K562 (cell line): ENCODE measurements at regions not wholly inside any gene's neighbourhood (a gene's known extent, or its start where the extent isn't known, plus 50 kb on each side); places are given as distances from the start of the nearest gene placed in this dataset.

ENCODE experiments used
- ATAC-seq: fragments of 200-7000 bp; cut with Tn5 transposase; 3 replicates; pipeline ENCODE4 v1.9.1; 2020; ENCODE audit warnings: moderate library complexity
- BruUV-seq: library from RNA; stranded (reverse); fragments of 400-500 nt; replicated peaks from 2 replicates; lab custom pipeline; 2021; lab: Mats Ljungman, UMichigan
- CTCF ChIA-PET: fragments of 300-600 bp; formaldehyde crosslinking; extraction: SDS; loops from one replicate; lab custom pipeline; 2021; ENCODE audit warnings: low intra/inter-chr PET ratio; lab: Yijun Ruan, JAX
- POLR2A ChIA-PET: fragments of 300-600, 350-650 bp; sonication (Branson Sonifier 250); formaldehyde crosslinking; extraction: SDS; loops from one replicate; lab custom pipeline; 2021; ENCODE audit warnings: antibody characterized with exemption, inconsistent platforms; lab: Yijun Ruan, JAX
- DNase-seq, 4 experiments: peaks; one replicate each; pipeline versions ENCODE4 v3.0.0 to v3.0.0-alpha.2; 2011 to 2018; ENCODE audit warnings: low spot score in 3 of 4, mixed read lengths in 3 of 4; ENCODE audit errors: extremely low read depth in 1 of 4
- FAIRE-seq: peaks from 2 replicates; lab custom pipeline; 2011; peaks lifted over from hg19 to GRCh38; lab: Jason Lieb, UNC
- H2AFZ ChIP-seq: 2 replicates; pipeline ENCODE4 v1.6.0; 2011; ENCODE audit warnings: low read depth, low read length, control low read depth, inconsistent platforms
- H3K27ac ChIP-seq: fragments of 200-600 bp; 3 replicates; pipeline ENCODE4 v1.8.0; 2011; ENCODE audit warnings: low read depth, mild to moderate bottlenecking, control low read depth, inconsistent platforms, low read length, moderate library complexity, mixed read lengths; ENCODE audit errors: extremely low read depth
- H3K27me3 ChIP-seq, 2 experiments: fragments of 300-600 bp in 1 of 2; 2 replicates in 1 of 2; 3 replicates in 1 of 2; pipeline versions ENCODE4 v1.6.0 to v1.8.0; 2011; ENCODE audit warnings: inconsistent platforms in 2 of 2, low read length in 2 of 2, mild to moderate bottlenecking in 1 of 2, mixed read lengths in 1 of 2, moderate library complexity in 1 of 2; ENCODE audit not compliant: control insufficient read depth in 2 of 2, insufficient read depth in 2 of 2
- H3K36me3 ChIP-seq: fragments of 300-600 bp; 3 replicates; pipeline ENCODE4 v1.8.0; 2011; ENCODE audit warnings: mild to moderate bottlenecking, low read length, inconsistent platforms; ENCODE audit not compliant: control insufficient read depth, insufficient read depth
- H3K4me1 ChIP-seq, 2 experiments: fragments of 200-600 bp in 1 of 2; replicated peaks in 1 of 2; 2 replicates in 1 of 2; 3 replicates in 1 of 2; pipeline versions ENCODE4 v1.5.1 to v1.8.0; 2011; ENCODE audit warnings: inconsistent platforms in 2 of 2, low read length in 2 of 2, mild to moderate bottlenecking in 1 of 2, mixed read lengths in 1 of 2, moderate library complexity in 1 of 2; ENCODE audit not compliant: control insufficient read depth in 2 of 2, insufficient read depth in 2 of 2
- H3K4me2 ChIP-seq: 2 replicates; pipeline ENCODE4 v1.6.1; 2011; ENCODE audit warnings: low read length, control low read depth, inconsistent platforms, mixed read lengths; ENCODE audit not compliant: insufficient read depth
- H3K4me3 ChIP-seq: fragments of 200-600 bp; sonication (generic), shearing (Covaris generic); 2 replicates; pipeline ENCODE4 v1.5.1; 2016; ENCODE audit warnings: control low read depth, inconsistent platforms
- H3K79me2 ChIP-seq: fragments of 200-600 bp; 3 replicates; pipeline ENCODE4 v1.8.0; 2011; ENCODE audit warnings: low read length, inconsistent platforms; ENCODE audit not compliant: control insufficient read depth, insufficient read depth
- H3K9ac ChIP-seq, 2 experiments: 2 replicates each; pipeline versions ENCODE4 v1.6.0 to v1.6.1; 2011; ENCODE audit warnings: low read depth in 2 of 2, low read length in 2 of 2, control low read depth in 1 of 2, inconsistent platforms in 1 of 2, mild to moderate bottlenecking in 1 of 2, mixed read lengths in 1 of 2; ENCODE audit not compliant: insufficient read depth in 1 of 2
- H3K9me1 ChIP-seq: one replicate; pipeline ENCODE4 v1.6.0; 2011; ENCODE audit warnings: inconsistent platforms, mild to moderate bottlenecking, low read length, moderate library complexity; ENCODE audit not compliant: control insufficient read depth, insufficient read depth
- H3K9me3 ChIP-seq: replicated peaks from 2 replicates; pipeline ENCODE4 v1.5.1; 2011; ENCODE audit warnings: low read depth, low read length, inconsistent platforms; ENCODE audit not compliant: control insufficient read depth, insufficient read depth
- H4K20me1 ChIP-seq: replicated peaks from 2 replicates; pipeline ENCODE4 v1.6.1; 2011; ENCODE audit warnings: low read length, inconsistent platforms, mixed read lengths; ENCODE audit not compliant: control insufficient read depth, insufficient read depth
- HNRNPK ChIP-seq: fragments of 200-400 bp; formaldehyde crosslinking; IDR thresholded peaks from one replicate; pipeline ENCODE4 v1.6.1; 2018; ENCODE audit warnings: mild to moderate bottlenecking, low read depth, low read length; ENCODE audit not compliant: poor library complexity, severe bottlenecking
- POLR2G ChIP-seq: fragments of 200-400 bp; formaldehyde crosslinking; IDR thresholded peaks from 2 replicates; pipeline ENCODE4 v1.6.1; 2017; ENCODE audit warnings: low read depth, mild to moderate bottlenecking, antibody characterized with exemption, low read length, moderate library complexity
- SRSF1 ChIP-seq: fragments of 200-400 bp; formaldehyde crosslinking; IDR thresholded peaks from 2 replicates; pipeline ENCODE4 v1.6.1; 2017; ENCODE audit warnings: mild to moderate bottlenecking, low read depth, low read length, moderate library complexity
- XRCC3 ChIP-seq: fragments of 450-650 bp; IDR thresholded peaks from 2 replicates; pipeline ENCODE4 v1.6.1; 2017; ENCODE audit warnings: mild to moderate bottlenecking, moderate library complexity
- WGBS: fragments of 100-300 bp; shearing (Covaris generic); methylation state at CpG from one replicate; pipeline ENCODE4 v1.1.6; 2016; ENCODE audit warnings: low coverage, mixed read lengths; ENCODE audit not compliant: insufficient coverage; ENCODE audit errors: missing lambda C conversion rate; 5-methylcytosine and 5-hydroxymethylcytosine counted together
- in situ Hi-C: fragments of 300-500 bp; cut with MboI; formaldehyde crosslinking; loops from 4 replicates; pipeline ENCODE4 v1.15.0; 2018; ENCODE audit warnings: inconsistent platforms, mixed read lengths
- intact Hi-C: fragments of 100-400 bp; cut with micrococcal nuclease; formaldehyde crosslinking; loops from 2 replicates; pipeline ENCODE4 v1.14.2; 2022
- TF ChIP-seq, protein P1 (sequence below): sonication (generic); formaldehyde crosslinking; IDR thresholded peaks from 2 replicates; pipeline ENCODE4 v1.8.0; 2023; ENCODE audit warnings: missing genetic modification reagents, mild to moderate bottlenecking, borderline replicate concordance
- TF ChIP-seq, protein P2 (sequence below): fragments of 200-800 bp; sonication (Bioruptor generic); IDR thresholded peaks from 2 replicates; pipeline ENCODE4 v1.6.1; 2017; ENCODE audit warnings: missing genetic modification characterization, missing compliant biosample characterization

DNA sequence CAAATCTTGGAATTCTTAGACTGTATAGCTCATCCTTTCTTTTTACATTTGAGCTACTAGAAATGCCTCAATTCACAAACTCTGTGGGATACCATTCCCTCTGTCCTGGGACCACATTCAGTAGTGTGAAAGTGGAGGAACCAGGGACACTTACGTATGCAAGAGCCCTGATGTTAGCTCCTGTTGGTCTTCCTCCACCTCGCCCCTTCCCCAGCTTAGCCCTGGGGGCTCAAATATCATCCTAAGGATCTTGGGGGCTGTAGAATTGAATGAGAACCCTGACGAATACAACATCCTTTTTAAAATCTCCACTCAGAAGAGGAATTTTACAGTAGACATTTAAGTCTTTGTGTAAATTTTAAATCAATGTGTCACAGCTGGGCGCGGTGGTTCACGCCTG, 65.2 kb upstream of the RAPH1 start:
- H3K9ac ChIP-seq: no peak overlapping the region
- TF ChIP-seq, protein P1, sequence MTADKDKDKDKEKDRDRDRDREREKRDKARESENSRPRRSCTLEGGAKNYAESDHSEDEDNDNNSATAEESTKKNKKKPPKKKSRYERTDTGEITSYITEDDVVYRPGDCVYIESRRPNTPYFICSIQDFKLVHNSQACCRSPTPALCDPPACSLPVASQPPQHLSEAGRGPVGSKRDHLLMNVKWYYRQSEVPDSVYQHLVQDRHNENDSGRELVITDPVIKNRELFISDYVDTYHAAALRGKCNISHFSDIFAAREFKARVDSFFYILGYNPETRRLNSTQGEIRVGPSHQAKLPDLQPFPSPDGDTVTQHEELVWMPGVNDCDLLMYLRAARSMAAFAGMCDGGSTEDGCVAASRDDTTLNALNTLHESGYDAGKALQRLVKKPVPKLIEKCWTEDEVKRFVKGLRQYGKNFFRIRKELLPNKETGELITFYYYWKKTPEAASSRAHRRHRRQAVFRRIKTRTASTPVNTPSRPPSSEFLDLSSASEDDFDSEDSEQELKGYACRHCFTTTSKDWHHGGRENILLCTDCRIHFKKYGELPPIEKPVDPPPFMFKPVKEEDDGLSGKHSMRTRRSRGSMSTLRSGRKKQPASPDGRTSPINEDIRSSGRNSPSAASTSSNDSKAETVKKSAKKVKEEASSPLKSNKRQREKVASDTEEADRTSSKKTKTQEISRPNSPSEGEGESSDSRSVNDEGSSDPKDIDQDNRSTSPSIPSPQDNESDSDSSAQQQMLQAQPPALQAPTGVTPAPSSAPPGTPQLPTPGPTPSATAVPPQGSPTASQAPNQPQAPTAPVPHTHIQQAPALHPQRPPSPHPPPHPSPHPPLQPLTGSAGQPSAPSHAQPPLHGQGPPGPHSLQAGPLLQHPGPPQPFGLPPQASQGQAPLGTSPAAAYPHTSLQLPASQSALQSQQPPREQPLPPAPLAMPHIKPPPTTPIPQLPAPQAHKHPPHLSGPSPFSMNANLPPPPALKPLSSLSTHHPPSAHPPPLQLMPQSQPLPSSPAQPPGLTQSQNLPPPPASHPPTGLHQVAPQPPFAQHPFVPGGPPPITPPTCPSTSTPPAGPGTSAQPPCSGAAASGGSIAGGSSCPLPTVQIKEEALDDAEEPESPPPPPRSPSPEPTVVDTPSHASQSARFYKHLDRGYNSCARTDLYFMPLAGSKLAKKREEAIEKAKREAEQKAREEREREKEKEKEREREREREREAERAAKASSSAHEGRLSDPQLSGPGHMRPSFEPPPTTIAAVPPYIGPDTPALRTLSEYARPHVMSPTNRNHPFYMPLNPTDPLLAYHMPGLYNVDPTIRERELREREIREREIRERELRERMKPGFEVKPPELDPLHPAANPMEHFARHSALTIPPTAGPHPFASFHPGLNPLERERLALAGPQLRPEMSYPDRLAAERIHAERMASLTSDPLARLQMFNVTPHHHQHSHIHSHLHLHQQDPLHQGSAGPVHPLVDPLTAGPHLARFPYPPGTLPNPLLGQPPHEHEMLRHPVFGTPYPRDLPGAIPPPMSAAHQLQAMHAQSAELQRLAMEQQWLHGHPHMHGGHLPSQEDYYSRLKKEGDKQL (CRISPR knock-in tag): no peak
- TF ChIP-seq HNRNPK (no peak), SRSF1 (no peak), XRCC3 (no peak), POLR2G (no peak)
- TF ChIP-seq, protein P2, sequence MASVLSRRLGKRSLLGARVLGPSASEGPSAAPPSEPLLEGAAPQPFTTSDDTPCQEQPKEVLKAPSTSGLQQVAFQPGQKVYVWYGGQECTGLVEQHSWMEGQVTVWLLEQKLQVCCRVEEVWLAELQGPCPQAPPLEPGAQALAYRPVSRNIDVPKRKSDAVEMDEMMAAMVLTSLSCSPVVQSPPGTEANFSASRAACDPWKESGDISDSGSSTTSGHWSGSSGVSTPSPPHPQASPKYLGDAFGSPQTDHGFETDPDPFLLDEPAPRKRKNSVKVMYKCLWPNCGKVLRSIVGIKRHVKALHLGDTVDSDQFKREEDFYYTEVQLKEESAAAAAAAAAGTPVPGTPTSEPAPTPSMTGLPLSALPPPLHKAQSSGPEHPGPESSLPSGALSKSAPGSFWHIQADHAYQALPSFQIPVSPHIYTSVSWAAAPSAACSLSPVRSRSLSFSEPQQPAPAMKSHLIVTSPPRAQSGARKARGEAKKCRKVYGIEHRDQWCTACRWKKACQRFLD (CRISPR knock-in tag): no peak
- TF ChIP-seq, all 486 proteins: peak for 0
- Histone ChIP-seq H3K27me3 (peaks cover 0 to 5% of the 10 kb centered on the region in 2 experiments; a peak in 2 of 5 replicates), H3K4me3 (no peak overlapping the region), H3K4me2 (no peak overlapping the region), H3K9me3 (no peaks in the 10 kb centered on the region), H3K9me1 (no peaks in the 10 kb centered on the region), H4K20me1 (no peaks in the 10 kb centered on the region), H2AFZ (no peak overlapping the region), H3K27ac (no peak overlapping the region), H3K36me3 (no peaks in the 10 kb centered on the region), H3K4me1 (no peaks in the 10 kb centered on the region), H3K79me2 (no peaks in the 10 kb centered on the region)
- no TSS peak for BruUV-seq
- intact Hi-C loops: no loop called here
- DNase-seq: no peak
- in situ Hi-C loops: no loop called here
- FAIRE-seq: no peak
- ATAC-seq: no peak
- ChIA-PET CTCF (no interaction called here), POLR2A (no interaction called here)
- WGBS: 0% methylated on average over 6 of the region's 6 CpGs
